K562 (cell line): ENCODE measurements at regions not wholly inside any gene's neighbourhood (a gene's known extent, or its start where the extent isn't known, plus 50 kb on each side); places are given as distances from the start of the nearest gene placed in this dataset.

Experiments
- BRF2 ChIP-seq: IDR thresholded peaks from 3 replicates; pipeline ENCODE4 v1.6.1; 2011; ENCODE audit warnings: borderline replicate concordance, mild to moderate bottlenecking; ENCODE audit not compliant: insufficient read length, insufficient read depth
- CBX1 ChIP-seq: sonication (generic); IDR thresholded peaks from 2 replicates; pipeline ENCODE4 v1.6.1; 2016; ENCODE audit warnings: antibody characterized with exemption, low read depth, mild to moderate bottlenecking
- CTCF ChIP-seq, 3 experiments: IDR thresholded peaks in 2 of 3; conservative IDR thresholded peaks in 1 of 3; 2 replicates each; pipeline ENCODE4 v1.5.1; 2011 to 2012; ENCODE audit warnings: low read length in 3 of 3, mild to moderate bottlenecking in 3 of 3, control low read depth in 2 of 3, improper control_type of control experiment in 1 of 3, inconsistent platforms in 1 of 3, low read depth in 1 of 3, mixed read lengths in 1 of 3, moderate library complexity in 1 of 3; ENCODE audit not compliant: insufficient read depth in 2 of 3
- EHMT2 ChIP-seq: fragments of 450-650 bp; IDR thresholded peaks from 2 replicates; pipeline ENCODE4 v1.6.1; 2018; ENCODE audit warnings: antibody characterized with exemption
- GTF2F1 ChIP-seq: IDR thresholded peaks from 2 replicates; pipeline ENCODE4 v1.6.1; 2011; ENCODE audit warnings: low read depth, low read length, improper control_type of control experiment
- HES1 ChIP-seq: fragments of 450-650 bp; IDR thresholded peaks from 2 replicates; pipeline ENCODE4 v1.6.1; 2016; ENCODE audit warnings: low read depth, mild to moderate bottlenecking, moderate library complexity
- NONO ChIP-seq, 2 experiments: fragments of 200-400 bp in 1 of 2; fragments of 450-650 bp in 1 of 2; formaldehyde crosslinking in 1 of 2; IDR thresholded peaks; 2 replicates each; pipeline ENCODE4 v1.6.1; 2017; ENCODE audit warnings: low read depth in 2 of 2, mild to moderate bottlenecking in 2 of 2, moderate library complexity in 2 of 2, low read length in 1 of 2
- NRF1 ChIP-seq, 2 experiments: fragments of 450-650 bp; IDR thresholded peaks in 1 of 2; conservative IDR thresholded peaks in 1 of 2; 2 replicates each; pipeline ENCODE4 v1.6.1; 2014; ENCODE audit warnings: mild to moderate bottlenecking in 2 of 2
- PCBP2 ChIP-seq: fragments of 200-400 bp; formaldehyde crosslinking; IDR thresholded peaks from 2 replicates; pipeline ENCODE4 v1.6.1; 2018; ENCODE audit warnings: low read length, low read depth, mild to moderate bottlenecking, moderate library complexity; ENCODE audit not compliant: poor library complexity, severe bottlenecking
- POLR2A ChIP-seq: fragments of 450-650 bp; conservative IDR thresholded peaks from 2 replicates; pipeline ENCODE4 v1.6.1; 2016
- RCOR1 ChIP-seq, 2 experiments: IDR thresholded peaks; 2 replicates each; pipeline ENCODE4 v1.6.1; 2012; ENCODE audit warnings: low read depth in 2 of 2, low read length in 2 of 2, borderline replicate concordance in 1 of 2, improper control_type of control experiment in 1 of 2

- TF ChIP-seq RCOR1 (IDR thresholded peaks at IDR 0.05; ENCODE audit: borderline replicate concordance in 1 of 2, low read depth in 2 of 2, low read length in 2 of 2) (no peak), POLR2A (no peak), CTCF (IDR thresholded peaks at IDR 0.05 in 2 of 3, conservative IDR thresholded peaks at IDR 0.05 in 1 of 3; ENCODE audit: insufficient read depth in 2 of 3, low read depth in 1 of 3, low read length in 3 of 3) (no peak), CBX1 (no peak), GTF2F1 (no peak), HES1 (no peak), BRF2 (no peak), NRF1 (conservative IDR thresholded peaks at IDR 0.05 in 1 of 2, IDR thresholded peaks at IDR 0.05 in 1 of 2) (no peak), NONO (IDR thresholded peaks at IDR 0.05; ENCODE audit: low read depth in 2 of 2, low read length in 1 of 2) (no peak), EHMT2 (no peak), PCBP2 (no peak)
These were observed 62.7 kb upstream of the CPLX2 start for GRCh38 chr5:175808711-175809110.
